Left lobe of liver (tissue), 2 donors: ENCODE measurements at regions not wholly inside any gene's neighbourhood (a gene's known extent, or its start where the extent isn't known, plus 50 kb on each side); places are given as distances from the start of the nearest gene placed in this dataset.

Experiments used
- ATAC-seq: fragments of 200-7000 bp; cut with Tn5 transposase; one replicate; pipeline ENCODE4 v1.9.1; 2020; ENCODE audit warnings: mild to moderate bottlenecking, moderate library complexity
- DNase-seq: peaks from one replicate; pipeline ENCODE4 v3.0.0-alpha.2; 2020; ENCODE audit warnings: low spot score
- donor health status: DM: no; HTN: no; CAD: no; lungs with moderate emphysema.
- donor health status: DM: no; HTN: yes; CAD: no.

- ATAC-seq (no peak), DNase-seq (no peak)
These were observed 125.7 kb upstream of the TMPRSS2 start for GRCh38 chr21:41633627-41634026.

- DNase-seq (no peak), ATAC-seq (no peak)
These were observed 125.0 kb upstream of the TMPRSS2 start for GRCh38 chr21:41632748-41633475.

- no peak for DNase-seq
- no peak for ATAC-seq
These were observed 123.9 kb upstream of the TMPRSS2 start for GRCh38 chr21:41631564-41632461.

GRCh38 chr21:41630917-41631316, 123.0 kb upstream of the TMPRSS2 start:
- no peak for ATAC-seq
- DNase-seq: no peak

- ATAC-seq: no peak
These were observed 122.3 kb upstream of the TMPRSS2 start for GRCh38 chr21:41630249-41630648.

GRCh38 chr21:41628256-41628655, 120.3 kb upstream of the TMPRSS2 start:
- DNase-seq (no peak), ATAC-seq (no peak)

More at GRCh38 chr21:41630249-41630648, 122.3 kb upstream of the TMPRSS2 start:
- no peak for DNase-seq

GRCh38 chr21:41627428-41627827, 119.5 kb upstream of the TMPRSS2 start:
- ATAC-seq: no peak

GRCh38 chr21:41626021-41626420, 118.1 kb upstream of the TMPRSS2 start:
- ATAC-seq (no peak), DNase-seq (no peak)

More at GRCh38 chr21:41627428-41627827, 119.5 kb upstream of the TMPRSS2 start:
- no peak for DNase-seq

- ATAC-seq (no peak), DNase-seq (no peak)
These were observed 117.5 kb upstream of the TMPRSS2 start for GRCh38 chr21:41625428-41625827.

- DNase-seq (no peak), ATAC-seq (no peak)
These were observed 116.8 kb upstream of the TMPRSS2 start for GRCh38 chr21:41624674-41625310.

GRCh38 chr21:41623945-41624344, 116.0 kb upstream of the TMPRSS2 start:
- no peak for DNase-seq
- no peak for ATAC-seq

- ATAC-seq: no peak
- no peak for DNase-seq
These were observed 115.0 kb upstream of the TMPRSS2 start for GRCh38 chr21:41622831-41623548.

- ATAC-seq (no peak), DNase-seq (no peak)
These were observed 114.2 kb upstream of the TMPRSS2 start for GRCh38 chr21:41622201-41622600.

- ATAC-seq: no peak
These were observed 113.6 kb upstream of the TMPRSS2 start for GRCh38 chr21:41621513-41621912.

GRCh38 chr21:41620982-41621381, 113.0 kb upstream of the TMPRSS2 start:
- ATAC-seq (no peak), DNase-seq (no peak)

More at GRCh38 chr21:41621513-41621912, 113.6 kb upstream of the TMPRSS2 start:
- no peak for DNase-seq

- ATAC-seq (no peak), DNase-seq (no peak)
These were observed 112.6 kb upstream of the TMPRSS2 start for GRCh38 chr21:41620541-41620940.

GRCh38 chr21:41616031-41616591, 108.2 kb upstream of the TMPRSS2 start:
- no peak for DNase-seq
- ATAC-seq: no peak

- ATAC-seq: no peak
These were observed 107.7 kb upstream of the TMPRSS2 start for GRCh38 chr21:41615613-41616012.

GRCh38 chr21:41614511-41614910, 106.6 kb upstream of the TMPRSS2 start:
- ATAC-seq: no peak
- no peak for DNase-seq

More at GRCh38 chr21:41615613-41616012, 107.7 kb upstream of the TMPRSS2 start:
- no peak for DNase-seq

GRCh38 chr21:41613533-41613909, 105.6 kb upstream of the TMPRSS2 start:
- ATAC-seq: no peak
- no peak for DNase-seq
